Activated CD8-positive, alpha-beta T cell treated with anti-CD3 and anti-CD28 coated beads for 36 hours (primary cell): ENCODE measurements at regions not wholly inside any gene's neighbourhood (a gene's known extent, or its start where the extent isn't known, plus 50 kb on each side); places are given as distances from the start of the nearest gene placed in this dataset.

Experiments used
- ATAC-seq: fragments of 200-7000 bp; cut with Tn5 transposase; one replicate; pipeline ENCODE4 v1.10.0; 2021; ENCODE audit warnings: mild to moderate bottlenecking, moderate library complexity
- CTCF ChIA-PET: fragments of 350-600 bp; sonication (Branson Sonifier 250); formaldehyde crosslinking; loops from one replicate; lab custom pipeline; 2021; ENCODE audit warnings: antibody characterized with exemption; lab: Charles Lee
- POLR2A ChIA-PET: fragments of 350-600 bp; sonication (Branson Sonifier 250); formaldehyde crosslinking; loops from one replicate; lab custom pipeline; 2021; ENCODE audit warnings: antibody characterized with exemption; lab: Charles Lee
- DNase-seq: peaks from one replicate; pipeline ENCODE4 v3.0.0-alpha.2; 2020
- H3K27ac Mint-ChIP-seq: one replicate; pipeline ENCODE4 v1.8.0; 2021; ENCODE audit warnings: mild to moderate bottlenecking, mixed read lengths
- H3K27me3 Mint-ChIP-seq: one replicate; pipeline ENCODE4 v1.8.0; 2021; ENCODE audit warnings: mixed read lengths
- H3K36me3 Mint-ChIP-seq: one replicate; pipeline ENCODE4 v1.8.0; 2021; ENCODE audit warnings: low read depth, mixed read lengths
- H3K4me1 Mint-ChIP-seq: one replicate; pipeline ENCODE4 v1.8.0; 2021; ENCODE audit warnings: low read depth, mixed read lengths
- H3K4me3 Mint-ChIP-seq: one replicate; pipeline ENCODE4 v1.8.0; 2021; ENCODE audit warnings: mild to moderate bottlenecking, moderate library complexity, mixed read lengths
- H3K9me3 Mint-ChIP-seq: one replicate; pipeline ENCODE4 v1.8.0; 2021; ENCODE audit warnings: mixed read lengths
- intact Hi-C: fragments of 100-400 bp; cut with micrococcal nuclease; formaldehyde crosslinking; loops from one replicate; pipeline ENCODE4 v1.10.0; 2022
- TF ChIP-seq, protein P1 (sequence below): fragments of 200-600 bp; IDR thresholded peaks from one replicate; pipeline ENCODE4 v1.8.0; 2022; ENCODE audit warnings: antibody characterized with exemption, mild to moderate bottlenecking

- intact Hi-C loops, result no loop called here
- ChIA-PET CTCF (no interaction called here), POLR2A (no interaction called here)
- Mint-ChIP-seq H3K36me3 (no peaks in the 10 kb centered on the region), H3K4me3 (no peak overlapping the region), H3K27me3 (no peaks in the 10 kb centered on the region), H3K9me3 (peaks cover 2% of the 10 kb centered on the region), H3K27ac (no peak overlapping the region), H3K4me1 (no peaks in the 10 kb centered on the region)
- TF ChIP-seq, protein P1, sequence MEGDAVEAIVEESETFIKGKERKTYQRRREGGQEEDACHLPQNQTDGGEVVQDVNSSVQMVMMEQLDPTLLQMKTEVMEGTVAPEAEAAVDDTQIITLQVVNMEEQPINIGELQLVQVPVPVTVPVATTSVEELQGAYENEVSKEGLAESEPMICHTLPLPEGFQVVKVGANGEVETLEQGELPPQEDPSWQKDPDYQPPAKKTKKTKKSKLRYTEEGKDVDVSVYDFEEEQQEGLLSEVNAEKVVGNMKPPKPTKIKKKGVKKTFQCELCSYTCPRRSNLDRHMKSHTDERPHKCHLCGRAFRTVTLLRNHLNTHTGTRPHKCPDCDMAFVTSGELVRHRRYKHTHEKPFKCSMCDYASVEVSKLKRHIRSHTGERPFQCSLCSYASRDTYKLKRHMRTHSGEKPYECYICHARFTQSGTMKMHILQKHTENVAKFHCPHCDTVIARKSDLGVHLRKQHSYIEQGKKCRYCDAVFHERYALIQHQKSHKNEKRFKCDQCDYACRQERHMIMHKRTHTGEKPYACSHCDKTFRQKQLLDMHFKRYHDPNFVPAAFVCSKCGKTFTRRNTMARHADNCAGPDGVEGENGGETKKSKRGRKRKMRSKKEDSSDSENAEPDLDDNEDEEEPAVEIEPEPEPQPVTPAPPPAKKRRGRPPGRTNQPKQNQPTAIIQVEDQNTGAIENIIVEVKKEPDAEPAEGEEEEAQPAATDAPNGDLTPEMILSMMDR, result no peak
- ATAC-seq, result no peak
- DNase-seq, result no peak
These were observed 1782.4 kb upstream of the PCDH20 start for GRCh38 chr13:63198071-63198470.

DNA sequence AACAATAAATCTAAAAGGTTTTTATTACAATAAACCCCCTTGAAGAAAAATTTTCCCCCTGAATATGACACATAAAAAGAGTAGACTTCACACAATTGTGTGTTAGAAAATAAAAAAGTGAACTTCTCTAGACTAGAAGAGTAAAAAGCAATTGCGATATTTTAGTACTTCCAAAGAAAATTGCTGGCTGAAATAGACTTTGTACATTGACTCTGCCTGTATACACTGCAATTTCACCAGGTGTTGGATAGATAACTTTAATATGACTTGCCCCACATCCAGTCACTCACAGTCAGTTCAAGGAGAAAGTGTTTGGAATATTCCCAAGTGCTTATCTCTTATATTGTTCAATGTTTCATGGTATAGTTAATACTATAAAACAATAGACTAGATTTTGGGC lies 1780.1 kb upstream of the PCDH20 start:
- POLR2A ChIA-PET, result no interaction called here
- no peaks in the 10 kb centered on the region for H3K4me1 Mint-ChIP-seq
- TF ChIP-seq, protein P1, result no peak
- DNase-seq, result no peak
- H3K9me3 Mint-ChIP-seq, result peaks cover 6% of the 10 kb centered on the region
- no peak overlapping the region for H3K27ac Mint-ChIP-seq
- ATAC-seq, result no peak
- no peak overlapping the region for H3K4me3 Mint-ChIP-seq
- no peaks in the 10 kb centered on the region for H3K27me3 Mint-ChIP-seq
- CTCF ChIA-PET, result no interaction called here
- intact Hi-C loops, result no loop called here
- no peaks in the 10 kb centered on the region for H3K36me3 Mint-ChIP-seq

GRCh38 chr13:63190742-63191141 lies 1775.1 kb upstream of the PCDH20 start:
- ChIA-PET CTCF (no interaction called here), POLR2A (no interaction called here)
- ATAC-seq, result no peak
- no peaks in the 10 kb centered on the region for H3K4me1 Mint-ChIP-seq
- no peak overlapping the region for H3K4me3 Mint-ChIP-seq
- peaks cover 15% of the 10 kb centered on the region for H3K9me3 Mint-ChIP-seq
- intact Hi-C loops, result no loop called here
- no peaks in the 10 kb centered on the region for H3K27me3 Mint-ChIP-seq
- H3K27ac Mint-ChIP-seq, result no peak overlapping the region
- TF ChIP-seq, protein P1, result no peak
- no peak for DNase-seq
- no peaks in the 10 kb centered on the region for H3K36me3 Mint-ChIP-seq

GRCh38 chr13:63190219-63190618 lies 1774.6 kb upstream of the PCDH20 start:
- H3K9me3 Mint-ChIP-seq, result peaks cover 15% of the 10 kb centered on the region
- no peak for ATAC-seq
- ChIA-PET POLR2A (no interaction called here), CTCF (no interaction called here)
- no peaks in the 10 kb centered on the region for H3K36me3 Mint-ChIP-seq
- intact Hi-C loops, result no loop called here
- DNase-seq, result no peak
- no peaks in the 10 kb centered on the region for H3K27me3 Mint-ChIP-seq
- TF ChIP-seq, protein P1, result no peak
- no peaks in the 10 kb centered on the region for H3K4me1 Mint-ChIP-seq
- no peak overlapping the region for H3K27ac Mint-ChIP-seq
- no peak overlapping the region for H3K4me3 Mint-ChIP-seq

- no peaks in the 10 kb centered on the region for H3K27me3 Mint-ChIP-seq
- no peak overlapping the region for H3K4me3 Mint-ChIP-seq
- TF ChIP-seq, protein P1, result no peak
These were observed 1774.1 kb upstream of the PCDH20 start for GRCh38 chr13:63189712-63190111.

More at GRCh38 chr13:63189712-63190111, 1774.1 kb upstream of the PCDH20 start:
- H3K36me3 Mint-ChIP-seq, result no peaks in the 10 kb centered on the region
- no peak for DNase-seq
- H3K4me1 Mint-ChIP-seq, result no peaks in the 10 kb centered on the region
- H3K27ac Mint-ChIP-seq, result no peak overlapping the region
- ChIA-PET CTCF (no interaction called here), POLR2A (interaction anchor here (0.5 kb wide), 2 partner anchors 33 to 1211 kb away, joined by 3 read pairs; no protein-coding TSS in a partner anchor)
- no peak for ATAC-seq
- H3K9me3 Mint-ChIP-seq, result peaks cover 13% of the 10 kb centered on the region
- intact Hi-C loops, result no loop called here
